GM08714 (cell line): ENCODE measurements at regions not wholly inside any gene's neighbourhood (a gene's known extent, or its start where the extent isn't known, plus 50 kb on each side); places are given as distances from the start of the nearest gene placed in this dataset.

ENCODE experiments used
- H3K4me3 ChIP-seq: fragments of 200-500 bp; sonication (Bioruptor generic); 2 replicates; pipeline ENCODE4 v1.5.1; 2014; ENCODE audit warnings: mild to moderate bottlenecking, low read length, inconsistent platforms
- ZNF274 ChIP-seq: IDR thresholded peaks from 2 replicates; pipeline ENCODE4 v1.6.1; 2012; ENCODE audit warnings: mild to moderate bottlenecking, low read depth, low read length

DNA sequence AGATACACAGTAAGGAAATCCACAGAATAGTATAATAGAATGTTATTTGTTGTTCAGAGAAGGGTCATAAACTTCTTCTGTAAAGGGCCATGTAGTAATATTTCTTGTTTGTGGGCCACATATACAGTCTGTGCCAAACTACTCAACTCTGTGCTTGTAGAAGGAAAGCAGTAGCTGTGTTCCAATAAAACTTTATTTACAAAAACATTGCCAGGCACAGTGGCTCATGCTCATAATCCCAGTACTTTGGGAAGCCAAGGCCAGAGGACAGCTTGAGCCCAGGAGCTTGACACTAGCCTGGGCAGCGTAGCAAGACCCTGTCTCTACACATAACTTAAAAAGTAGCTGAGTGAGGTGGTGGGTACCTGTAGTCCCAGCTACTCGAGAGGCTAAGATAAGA is 612.8 kb upstream of the PSMD7 start:
- no peak for TF ChIP-seq ZNF274
- H3K4me3 ChIP-seq, result no peak overlapping the region

GRCh38 chr16:73672135-73672534 is 624.2 kb upstream of the ZFHX3 start:
- TF ChIP-seq ZNF274, result no peak
- H3K4me3 ChIP-seq, result no peak overlapping the region

GRCh38 chr16:73670836-73671820 is 623.2 kb upstream of the ZFHX3 start:
- no peak for TF ChIP-seq ZNF274
- H3K4me3 ChIP-seq, result no peak overlapping the region

DNA sequence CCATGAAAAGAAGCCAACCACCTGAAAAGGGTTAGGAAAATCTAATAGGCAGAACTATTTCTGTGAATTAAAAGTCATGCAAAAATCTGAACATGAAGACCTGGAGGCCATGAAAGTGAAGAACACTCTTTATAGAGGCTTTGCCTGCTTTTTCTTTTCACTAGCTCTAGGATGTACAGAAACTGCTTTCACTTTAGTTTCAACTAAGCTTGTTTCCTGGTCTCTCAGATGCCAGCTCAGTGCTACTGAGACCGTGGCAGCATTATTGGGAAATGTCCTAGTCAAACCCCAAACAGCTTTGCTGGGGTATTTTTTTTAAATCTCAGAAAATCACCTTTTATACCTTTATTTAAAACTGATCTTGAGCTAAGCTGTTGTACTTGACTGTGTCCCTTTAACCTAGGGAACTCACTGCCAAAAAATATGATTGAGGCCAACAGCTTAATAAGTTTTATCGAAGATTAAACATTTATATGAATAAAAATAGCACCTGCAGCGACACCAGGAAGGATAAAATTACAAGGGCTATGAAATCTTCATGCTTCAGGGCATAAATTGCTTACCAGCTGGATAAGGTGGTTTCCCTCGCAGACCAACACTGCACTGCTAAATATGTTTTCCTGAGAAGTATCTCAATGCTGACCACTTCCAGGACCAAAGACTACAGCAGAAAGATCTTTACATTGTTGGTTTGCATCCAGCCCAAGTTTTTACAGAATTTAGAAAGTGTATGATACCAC is 621.8 kb upstream of the ZFHX3 start:
- no peak overlapping the region for H3K4me3 ChIP-seq
- no peak for TF ChIP-seq ZNF274

GRCh38 chr16:73663720-73664119 is 615.8 kb upstream of the ZFHX3 start:
- TF ChIP-seq ZNF274, result no peak
- H3K4me3 ChIP-seq, result no peak overlapping the region

DNA sequence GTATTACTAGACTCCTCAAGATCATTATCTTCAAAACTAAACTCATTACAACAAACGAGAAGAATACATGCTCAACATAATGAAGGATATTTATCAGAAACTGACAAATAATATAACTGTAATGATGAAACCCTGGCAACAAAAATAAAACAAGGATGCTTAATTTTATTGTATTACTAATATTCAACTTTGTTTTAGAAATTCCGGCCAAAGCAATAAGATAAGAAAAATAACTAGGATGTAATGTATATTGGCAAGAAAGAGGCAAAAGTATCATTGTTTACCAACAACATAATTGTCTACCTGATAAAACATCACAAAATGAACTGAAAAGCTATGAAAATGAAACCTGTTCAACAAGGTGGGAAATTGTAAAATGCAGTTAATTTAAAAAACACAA is 588.3 kb upstream of the ZFHX3 start:
- no peak for TF ChIP-seq ZNF274
- H3K4me3 ChIP-seq, result no peak overlapping the region

DNA sequence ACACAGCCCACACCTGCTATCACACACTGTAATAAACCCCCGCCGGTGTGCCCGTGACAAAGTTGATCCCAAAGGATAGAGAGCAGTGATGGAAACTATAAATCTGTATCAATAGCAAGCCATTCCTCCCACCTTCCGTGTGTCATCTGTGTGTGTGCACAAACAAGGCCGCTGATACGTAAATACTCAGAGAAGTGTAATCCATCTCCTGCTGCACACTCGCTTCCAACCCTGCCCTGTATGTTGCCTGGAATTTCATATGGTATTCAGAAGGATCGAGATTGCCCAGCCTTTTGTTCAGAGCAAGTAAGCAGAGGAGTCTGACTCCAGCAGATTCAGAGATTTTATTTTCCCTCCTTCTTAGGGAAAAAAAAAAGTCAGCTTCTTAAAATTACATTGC is 581.1 kb upstream of the ZFHX3 start:
- no peak overlapping the region for H3K4me3 ChIP-seq
- no peak for TF ChIP-seq ZNF274

DNA sequence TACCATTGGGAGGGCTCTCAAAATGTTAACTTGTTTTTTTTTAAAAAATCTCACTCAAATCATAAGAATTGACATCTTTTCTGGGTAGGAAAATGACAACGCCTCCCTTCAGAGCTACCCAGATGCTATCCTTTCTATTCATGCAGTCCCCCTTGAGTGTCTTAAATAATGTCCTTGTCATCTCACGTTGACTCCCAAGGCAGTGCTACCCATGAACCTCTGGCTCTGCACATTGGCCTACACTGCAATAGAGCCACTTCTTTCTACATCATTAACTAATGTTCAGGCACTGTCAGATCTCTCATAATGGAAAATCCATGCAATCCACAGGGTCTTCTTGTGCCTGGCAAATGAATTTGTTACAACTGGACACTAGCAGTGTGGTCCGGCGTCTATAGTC is 569.8 kb upstream of the ZFHX3 start:
- no peak for TF ChIP-seq ZNF274
- no peak overlapping the region for H3K4me3 ChIP-seq

DNA sequence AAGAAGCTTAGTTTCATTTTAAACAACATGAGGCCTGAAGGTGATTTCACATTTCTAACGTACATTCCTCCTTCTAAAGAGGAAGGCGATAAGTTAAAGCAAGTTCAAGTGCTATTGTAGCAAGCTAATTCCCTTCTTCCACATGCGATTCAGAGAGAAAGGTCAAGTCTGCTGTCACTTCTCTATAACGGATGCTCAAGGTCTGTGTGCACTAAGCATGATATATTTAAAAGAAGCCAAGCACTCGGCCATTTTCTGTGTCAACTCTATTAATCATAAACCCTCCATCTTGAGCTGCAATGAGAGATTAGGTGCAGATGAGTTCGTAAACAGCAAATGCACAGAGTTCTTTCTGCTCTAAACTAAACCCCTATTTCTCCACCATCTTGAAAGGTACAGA is 568.8 kb upstream of the ZFHX3 start:
- TF ChIP-seq ZNF274, result no peak
- H3K4me3 ChIP-seq, result no peak overlapping the region

- H3K4me3 ChIP-seq, result no peak overlapping the region
- TF ChIP-seq ZNF274, result no peak
Observed at GRCh38 chr16:73616166-73616753, 568.3 kb upstream of the ZFHX3 start.

DNA sequence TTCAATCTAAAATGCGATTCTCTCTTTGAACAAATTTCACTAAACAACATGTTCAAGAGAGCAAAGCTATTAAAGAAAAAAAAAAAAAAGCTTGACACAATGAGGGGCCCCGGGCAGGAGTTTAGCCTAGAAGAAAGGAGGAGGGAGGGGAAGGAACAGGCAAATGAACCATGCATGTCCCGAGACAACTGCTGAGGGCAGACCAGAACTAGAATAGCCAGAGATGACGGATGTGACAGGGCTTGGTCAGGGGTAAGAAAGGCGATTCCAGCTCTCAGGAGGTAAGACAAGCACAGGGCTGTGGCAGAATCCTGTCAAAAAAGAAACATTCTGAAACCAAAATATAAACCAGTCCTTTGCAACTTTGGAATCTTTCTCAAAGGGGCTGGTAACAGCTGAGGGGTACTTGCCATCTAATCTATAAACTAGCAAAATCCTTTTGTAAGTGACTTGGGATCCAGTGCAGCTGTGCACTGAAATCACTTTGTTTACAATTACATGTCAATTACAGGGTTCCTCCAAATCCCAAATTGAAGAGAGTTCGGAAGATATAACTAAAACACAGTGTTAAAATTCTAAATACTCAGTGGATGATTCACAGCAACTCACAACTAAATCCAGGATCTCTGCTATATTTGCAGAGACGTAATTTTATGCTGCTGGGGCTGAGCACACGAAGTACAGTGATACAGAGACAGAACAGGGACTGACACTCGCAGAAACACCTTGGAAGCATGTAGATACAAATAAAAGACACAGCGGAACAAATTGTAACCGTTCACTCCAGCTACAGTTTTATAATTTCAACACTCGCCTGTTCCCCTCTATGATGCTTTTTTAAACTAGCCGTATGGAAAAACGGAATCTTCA is 567.4 kb upstream of the ZFHX3 start:
- TF ChIP-seq ZNF274, result no peak

GRCh38 chr16:73614131-73614530 is 566.2 kb upstream of the ZFHX3 start:
- no peak for TF ChIP-seq ZNF274
- H3K4me3 ChIP-seq, result no peak overlapping the region

More for the DNA sequence above, 567.4 kb upstream of the ZFHX3 start:
- H3K4me3 ChIP-seq, result no peak overlapping the region

DNA sequence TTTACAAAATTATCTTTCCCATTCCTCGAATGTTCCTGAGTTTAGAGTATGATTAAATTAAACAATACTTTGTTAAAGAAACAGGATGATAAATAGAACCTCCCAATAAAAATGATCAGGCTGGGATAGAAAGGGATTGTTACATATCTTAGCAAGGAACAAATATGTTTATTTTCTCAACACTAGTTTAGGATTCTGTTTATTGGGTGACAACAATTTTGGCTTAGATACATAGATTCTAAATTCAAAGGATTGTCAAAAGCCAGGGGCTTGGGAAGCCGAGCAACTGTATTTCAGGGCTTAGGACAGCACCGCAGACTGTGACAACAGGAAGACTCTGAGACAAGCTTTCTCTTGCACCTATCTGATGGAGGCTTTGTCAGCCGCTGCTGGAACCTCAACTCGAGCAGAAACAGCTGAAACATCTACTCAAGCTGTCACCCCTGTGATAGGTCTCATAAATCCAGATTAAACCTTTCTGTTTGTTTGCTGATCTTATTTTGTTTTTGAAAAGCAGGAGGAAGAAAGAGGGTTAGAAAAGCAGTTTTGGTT is 562.8 kb upstream of the ZFHX3 start:
- TF ChIP-seq ZNF274, result no peak

More for the DNA sequence above, 562.8 kb upstream of the ZFHX3 start:
- no peak overlapping the region for H3K4me3 ChIP-seq
